ENCODE measurements at regions not wholly inside any gene's neighbourhood (a gene's known extent, or its start where the extent isn't known, plus 50 kb on each side); places are given as distances from the start of the nearest gene placed in this dataset.

DNA sequence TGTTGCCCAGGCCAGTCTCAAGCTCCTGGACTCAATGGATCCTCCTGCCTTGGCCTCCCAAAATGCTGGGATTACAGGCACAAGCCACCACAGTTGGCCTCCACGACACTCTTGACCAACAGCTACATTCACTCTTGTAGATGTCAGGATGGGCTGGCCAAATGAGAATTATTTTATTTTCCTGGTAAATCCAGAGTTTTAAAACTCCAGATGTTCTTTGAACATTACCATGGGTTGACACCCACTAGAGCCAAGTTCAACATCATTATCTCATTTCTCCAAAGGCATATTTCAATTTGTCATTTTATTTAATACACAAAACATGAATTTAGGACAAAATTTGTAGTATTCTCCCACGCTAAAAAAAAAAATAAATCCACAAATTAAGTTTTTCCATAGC, 56.5 kb upstream of the FOXN3 start:
- H3K9ac ChIP-seq (ENCODE audit: insufficient read depth, low read length, poor library complexity, severe bottlenecking) = no peak overlapping the region
- Mint-ChIP-seq H3K4me1 (peaks cover 57% of the 10 kb centered on the region), H3K4me3 (no peak overlapping the region), H3K36me3 (peaks cover 23 to 25% of the 10 kb centered on the region in 2 donors), H3K27me3 (ENCODE audit: low read depth in 3 of 3) (peaks cover 0 to 4% (median 2%) of the 10 kb centered on the region in 3 donors), H3K9me3 (peaks cover 0 to 6% (median 0%) of the 10 kb centered on the region in 7 donors), H3K27ac (peak overlapping the region in 1 of 7 donors; percentile 31)
- no peak for DNase-seq
- H3K4me1 ChIP-seq (ENCODE audit: control insufficient read depth in 1 of 2, insufficient read depth in 2 of 2, low read length in 2 of 2) = peaks cover 41 to 53% of the 10 kb centered on the region in 2 donors
- H3K4me3 ChIP-seq (replicated peaks in 1 of 3; ENCODE audit: low read depth in 2 of 3, low read length in 3 of 3) = no peak overlapping the region
- H3K4me2 ChIP-seq (replicated peaks; ENCODE audit: extremely low read depth, low read length, poor library complexity, severe bottlenecking) = no peak overlapping the region
- peaks cover 83% of the 10 kb centered on the region for H3K79me2 ChIP-seq (ENCODE audit: insufficient read depth, low read length)
- intact Hi-C loops (cut with micrococcal nuclease) = no loop called here
- no peak overlapping the region for H2AFZ ChIP-seq (ENCODE audit: insufficient read depth, low read depth, low read length, poor library complexity, severe bottlenecking)
- 100% methylated on average over 1 of the region's 2 CpGs for WGBS (ENCODE audit: insufficient coverage)
- H3K9me3 ChIP-seq (replicated peaks in 1 of 2; ENCODE audit: control insufficient read depth in 1 of 2, insufficient read depth in 1 of 2, low read length in 2 of 2) = no peaks in the 10 kb centered on the region
- TF ChIP-seq, protein P1, sequence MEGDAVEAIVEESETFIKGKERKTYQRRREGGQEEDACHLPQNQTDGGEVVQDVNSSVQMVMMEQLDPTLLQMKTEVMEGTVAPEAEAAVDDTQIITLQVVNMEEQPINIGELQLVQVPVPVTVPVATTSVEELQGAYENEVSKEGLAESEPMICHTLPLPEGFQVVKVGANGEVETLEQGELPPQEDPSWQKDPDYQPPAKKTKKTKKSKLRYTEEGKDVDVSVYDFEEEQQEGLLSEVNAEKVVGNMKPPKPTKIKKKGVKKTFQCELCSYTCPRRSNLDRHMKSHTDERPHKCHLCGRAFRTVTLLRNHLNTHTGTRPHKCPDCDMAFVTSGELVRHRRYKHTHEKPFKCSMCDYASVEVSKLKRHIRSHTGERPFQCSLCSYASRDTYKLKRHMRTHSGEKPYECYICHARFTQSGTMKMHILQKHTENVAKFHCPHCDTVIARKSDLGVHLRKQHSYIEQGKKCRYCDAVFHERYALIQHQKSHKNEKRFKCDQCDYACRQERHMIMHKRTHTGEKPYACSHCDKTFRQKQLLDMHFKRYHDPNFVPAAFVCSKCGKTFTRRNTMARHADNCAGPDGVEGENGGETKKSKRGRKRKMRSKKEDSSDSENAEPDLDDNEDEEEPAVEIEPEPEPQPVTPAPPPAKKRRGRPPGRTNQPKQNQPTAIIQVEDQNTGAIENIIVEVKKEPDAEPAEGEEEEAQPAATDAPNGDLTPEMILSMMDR (IDR thresholded peaks at IDR 0.05) = no peak
- H4K20me1 ChIP-seq (ENCODE audit: insufficient read depth, low read length) = no peaks in the 10 kb centered on the region
- no peaks in the 10 kb centered on the region for H3K27me3 ChIP-seq (ENCODE audit: control insufficient read depth in 2 of 2, insufficient read depth in 2 of 2, low read length in 2 of 2)
- no peak overlapping the region for H3K27ac ChIP-seq (ENCODE audit: low read depth in 1 of 2, low read length in 2 of 2)
- H3K36me3 ChIP-seq (replicated peaks in 1 of 2; ENCODE audit: control insufficient read depth in 1 of 2, insufficient read depth in 2 of 2, low read length in 2 of 2) = peaks cover 0 to 14% of the 10 kb centered on the region in 2 donors

DNA sequence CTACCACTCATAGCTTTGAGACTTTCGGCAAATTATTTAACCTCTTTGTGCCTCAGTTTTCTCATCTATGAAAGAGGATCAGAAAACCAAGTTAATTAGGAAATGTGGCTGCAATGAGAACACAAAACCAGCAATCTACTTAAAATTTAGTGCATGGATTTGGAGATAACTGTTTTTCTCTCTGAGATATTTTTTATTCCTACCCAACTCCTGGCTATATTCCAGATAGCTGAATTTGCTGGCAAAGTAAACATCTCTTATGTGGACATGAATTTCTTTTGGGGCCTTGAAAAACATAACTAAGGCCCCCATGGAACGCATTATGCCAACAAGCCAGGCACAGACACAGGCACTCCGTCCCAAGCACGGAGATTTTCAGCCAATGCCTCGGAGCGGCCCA, 53.4 kb upstream of the FOXN3 start:
- TF ChIP-seq, protein P1 (IDR thresholded peaks at IDR 0.05) = no peak
- peaks cover under 1 to 6% (median 2%) of the 10 kb centered on the region in 7 donors for H3K9me3 Mint-ChIP-seq
- H3K4me1 ChIP-seq (ENCODE audit: control insufficient read depth in 1 of 2, insufficient read depth in 2 of 2, low read length in 2 of 2) = peaks cover 68 to 72% of the 10 kb centered on the region in 2 donors

More for the DNA sequence above, 53.4 kb upstream of the FOXN3 start:
- peak overlapping the region; percentile 36 for H3K4me2 ChIP-seq (replicated peaks; ENCODE audit: extremely low read depth, low read length, poor library complexity, severe bottlenecking)
- no peak overlapping the region for H3K9ac ChIP-seq (ENCODE audit: insufficient read depth, low read length, poor library complexity, severe bottlenecking)
- Mint-ChIP-seq H3K4me3 (no peak overlapping the region), H3K4me1 (peaks cover 67% of the 10 kb centered on the region), H3K36me3 (peaks cover 20 to 21% of the 10 kb centered on the region in 2 donors), H3K27me3 (ENCODE audit: low read depth in 3 of 3) (peaks cover 0 to 4% (median 2%) of the 10 kb centered on the region in 3 donors), H3K27ac (peak overlapping the region; percentile 69 to 90 (median 84))
- peaks cover 0 to under 1% of the 10 kb centered on the region in 2 donors for H3K9me3 ChIP-seq (replicated peaks in 1 of 2; ENCODE audit: control insufficient read depth in 1 of 2, insufficient read depth in 1 of 2, low read length in 2 of 2)
- H3K4me3 ChIP-seq (replicated peaks in 1 of 3; ENCODE audit: low read depth in 2 of 3, low read length in 3 of 3) = peak overlapping the region in 1 of 3 experiments; percentile 19
- no peaks in the 10 kb centered on the region for H3K36me3 ChIP-seq (replicated peaks in 1 of 2; ENCODE audit: control insufficient read depth in 1 of 2, insufficient read depth in 2 of 2, low read length in 2 of 2)
- peaks cover 84% of the 10 kb centered on the region for H3K79me2 ChIP-seq (ENCODE audit: insufficient read depth, low read length)
- no peaks in the 10 kb centered on the region for H3K27me3 ChIP-seq (ENCODE audit: control insufficient read depth in 2 of 2, insufficient read depth in 2 of 2, low read length in 2 of 2)
- intact Hi-C loops (cut with micrococcal nuclease) = no loop called here
- H3K27ac ChIP-seq (ENCODE audit: low read depth in 1 of 2, low read length in 2 of 2) = peak overlapping the region; percentile 5 to 68
- 96% methylated on average over 4 of the region's 6 CpGs for WGBS (ENCODE audit: insufficient coverage)
- H4K20me1 ChIP-seq (ENCODE audit: insufficient read depth, low read length) = no peaks in the 10 kb centered on the region
- no peak overlapping the region for H2AFZ ChIP-seq (ENCODE audit: insufficient read depth, low read depth, low read length, poor library complexity, severe bottlenecking)
- DNase-seq = no peak
